Neuron (in vitro differentiated cells): ENCODE measurements at regions not wholly inside any gene's neighbourhood (a gene's known extent, or its start where the extent isn't known, plus 50 kb on each side); places are given as distances from the start of the nearest gene placed in this dataset.
A peak's percentile ranks its signal among the peaks of the same experiment; 100 is the strongest.

Experiments
- H2AFZ ChIP-seq: one replicate; pipeline ENCODE4 v1.6.1; 2013; ENCODE audit warnings: low read depth, mild to moderate bottlenecking, inconsistent platforms, low read length, moderate library complexity
- H3K27me3 ChIP-seq: one replicate; pipeline ENCODE4 v1.6.1; 2013; ENCODE audit warnings: low read length; ENCODE audit not compliant: insufficient read depth
- H3K36me3 ChIP-seq: one replicate; pipeline ENCODE4 v1.6.1; 2013; ENCODE audit warnings: low read length; ENCODE audit not compliant: insufficient read depth
- H3K4me1 ChIP-seq: one replicate; pipeline ENCODE4 v1.6.1; 2013; ENCODE audit warnings: low read length; ENCODE audit not compliant: insufficient read depth
- H3K4me3 ChIP-seq: 2 replicates; pipeline ENCODE4 v1.5.1; 2013; ENCODE audit warnings: mild to moderate bottlenecking, low read length, moderate library complexity
- H3K9me3 ChIP-seq: one replicate; pipeline ENCODE4 v1.6.1; 2013; ENCODE audit warnings: low read length

DNA sequence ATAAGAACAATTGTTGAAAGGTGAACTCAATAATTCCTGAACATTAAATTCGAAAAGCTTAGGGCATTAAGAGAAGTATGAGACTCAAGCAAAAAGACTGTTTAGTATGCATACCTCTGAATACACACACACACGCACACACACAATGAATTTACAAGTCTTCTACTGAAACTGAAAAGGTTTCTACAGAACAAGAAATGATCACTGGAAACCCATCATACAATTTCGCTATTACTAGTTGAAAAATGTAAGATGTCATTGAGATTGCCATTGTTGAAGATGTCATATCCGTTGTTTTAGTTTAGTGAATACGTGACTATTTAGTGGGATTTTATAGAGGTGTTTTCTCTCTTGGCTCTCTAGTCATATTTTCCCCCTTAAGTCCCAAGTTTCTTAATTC is 106.8 kb downstream of the FOXB1 start:
- Histone ChIP-seq H3K4me3 (no peak overlapping the region), H3K36me3 (no peaks in the 10 kb centered on the region), H2AFZ (no peak overlapping the region), H3K9me3 (no peaks in the 10 kb centered on the region), H3K27me3 (no peaks in the 10 kb centered on the region), H3K4me1 (peaks cover 21% of the 10 kb centered on the region)

DNA sequence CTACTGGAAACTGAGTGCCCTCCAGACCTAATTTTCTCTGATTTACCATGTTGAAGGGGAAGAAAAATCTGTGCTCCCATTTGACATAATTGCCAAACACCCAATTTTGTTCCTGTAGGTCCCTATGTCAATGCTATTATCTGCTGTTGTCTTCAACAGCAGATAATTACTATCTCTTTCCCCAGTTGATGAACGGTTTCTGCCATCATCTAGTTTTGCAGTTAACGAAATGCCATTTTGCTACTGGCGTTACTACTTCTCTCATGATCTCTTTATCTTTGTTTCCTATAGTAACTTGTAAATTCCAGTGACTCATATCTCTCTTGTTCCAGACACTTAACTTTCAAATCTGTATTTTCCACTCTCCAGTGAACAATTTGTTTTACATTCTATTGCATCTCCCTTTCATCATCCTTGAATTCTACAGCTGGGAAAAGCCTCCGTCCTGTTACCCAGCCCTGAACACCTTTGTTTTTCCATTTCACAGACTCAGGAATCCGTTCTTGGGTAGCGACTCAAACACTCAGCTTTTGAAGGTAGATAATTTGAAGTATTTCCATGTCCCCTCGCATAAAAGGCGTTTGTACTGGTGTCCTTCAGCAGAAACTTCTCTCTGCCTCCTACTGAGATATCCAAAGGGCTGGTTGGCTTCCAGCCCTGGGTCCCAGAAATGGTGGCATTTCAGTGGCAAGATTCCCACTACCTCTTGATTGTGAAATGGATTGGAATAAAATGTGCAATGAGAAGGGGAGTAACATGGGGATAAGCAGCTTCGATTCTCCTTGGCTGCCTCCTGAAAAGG is 111.7 kb downstream of the FOXB1 start:
- H3K4me1 ChIP-seq = peaks cover 38% of the 10 kb centered on the region
- H2AFZ ChIP-seq = peak overlapping the region; percentile 16
- no peaks in the 10 kb centered on the region for H3K27me3 ChIP-seq
- no peaks in the 10 kb centered on the region for H3K36me3 ChIP-seq
- no peaks in the 10 kb centered on the region for H3K9me3 ChIP-seq
- H3K4me3 ChIP-seq = no peak overlapping the region

DNA sequence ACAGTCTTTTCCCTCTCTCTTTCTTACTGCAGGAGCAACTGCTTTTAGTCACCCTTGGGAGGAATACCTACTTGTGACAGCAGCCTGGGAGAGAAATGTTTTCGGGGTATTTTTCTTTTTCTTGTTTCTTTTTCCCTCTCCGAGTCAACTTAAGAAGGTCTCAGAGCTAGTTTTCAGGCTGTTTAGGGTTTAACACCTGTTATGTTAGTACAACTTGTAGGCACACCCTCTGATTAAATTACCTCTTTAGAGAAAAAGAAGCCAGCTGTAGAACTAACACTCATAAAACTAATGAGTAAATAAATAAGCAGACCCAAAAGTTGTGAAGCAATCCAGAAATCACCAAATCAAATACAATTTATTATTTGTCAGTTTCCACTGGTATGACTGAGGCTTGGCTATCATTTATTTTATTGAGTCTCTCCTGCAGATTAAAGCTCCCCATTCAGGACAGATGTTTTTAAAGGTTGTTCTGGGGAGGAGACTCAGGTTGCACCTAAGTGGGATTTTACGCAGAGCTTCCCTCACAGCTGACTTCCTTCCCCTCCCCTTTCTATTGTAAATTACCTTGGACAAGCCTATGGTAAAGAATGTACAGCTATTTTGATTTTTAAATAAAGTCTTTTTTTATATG is 112.5 kb downstream of the FOXB1 start:
- Histone ChIP-seq H3K4me1 (peaks cover 30% of the 10 kb centered on the region), H3K27me3 (no peaks in the 10 kb centered on the region), H3K36me3 (no peaks in the 10 kb centered on the region), H2AFZ (no peak overlapping the region), H3K4me3 (no peak overlapping the region), H3K9me3 (no peaks in the 10 kb centered on the region)

DNA sequence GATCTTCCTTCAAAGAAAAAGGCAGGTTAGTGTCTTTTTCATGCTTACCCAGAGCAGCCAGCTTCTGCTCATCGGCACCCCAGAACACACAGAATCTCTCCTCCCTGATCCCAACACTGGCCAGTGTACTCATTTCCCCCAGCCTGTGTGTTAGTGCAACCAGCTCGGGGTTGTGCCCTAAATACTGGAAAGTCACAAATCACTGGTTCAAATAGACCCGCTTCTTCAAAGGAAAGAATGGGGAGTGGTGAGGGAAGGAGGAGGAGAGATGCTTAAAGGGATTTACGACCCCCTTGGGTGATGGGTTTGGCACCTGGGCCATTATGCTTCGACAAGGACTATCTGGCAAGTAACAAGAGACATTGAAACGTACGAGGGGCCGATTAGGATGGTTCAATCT is 114.0 kb downstream of the FOXB1 start:
- no peaks in the 10 kb centered on the region for H3K27me3 ChIP-seq
- H3K4me1 ChIP-seq = peaks cover 30% of the 10 kb centered on the region
- no peak overlapping the region for H2AFZ ChIP-seq
- no peaks in the 10 kb centered on the region for H3K9me3 ChIP-seq
- H3K4me3 ChIP-seq = no peak overlapping the region
- H3K36me3 ChIP-seq = no peaks in the 10 kb centered on the region

DNA sequence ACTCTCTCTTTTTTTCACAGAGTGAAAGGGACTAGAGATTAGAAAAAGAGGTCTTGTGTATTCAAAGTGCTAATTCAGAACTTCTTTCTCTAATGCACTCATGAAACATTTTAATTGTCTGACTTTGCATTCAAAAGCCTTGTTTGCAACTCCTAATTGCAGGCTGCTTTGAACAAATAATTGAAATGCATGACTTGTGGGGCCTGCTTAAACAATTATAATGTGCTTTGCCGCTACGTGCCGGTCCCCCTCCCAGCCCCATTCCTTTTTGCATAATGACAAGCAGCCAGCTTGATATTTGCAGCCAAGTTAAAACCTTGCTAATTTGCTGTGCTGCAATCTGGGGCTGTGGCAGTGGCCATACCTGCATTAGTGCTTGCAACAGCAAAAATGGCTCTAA is 114.5 kb downstream of the FOXB1 start:
- Histone ChIP-seq H2AFZ (no peak overlapping the region), H3K27me3 (no peaks in the 10 kb centered on the region), H3K36me3 (no peaks in the 10 kb centered on the region), H3K9me3 (no peaks in the 10 kb centered on the region), H3K4me3 (no peak overlapping the region), H3K4me1 (peaks cover 30% of the 10 kb centered on the region)

DNA sequence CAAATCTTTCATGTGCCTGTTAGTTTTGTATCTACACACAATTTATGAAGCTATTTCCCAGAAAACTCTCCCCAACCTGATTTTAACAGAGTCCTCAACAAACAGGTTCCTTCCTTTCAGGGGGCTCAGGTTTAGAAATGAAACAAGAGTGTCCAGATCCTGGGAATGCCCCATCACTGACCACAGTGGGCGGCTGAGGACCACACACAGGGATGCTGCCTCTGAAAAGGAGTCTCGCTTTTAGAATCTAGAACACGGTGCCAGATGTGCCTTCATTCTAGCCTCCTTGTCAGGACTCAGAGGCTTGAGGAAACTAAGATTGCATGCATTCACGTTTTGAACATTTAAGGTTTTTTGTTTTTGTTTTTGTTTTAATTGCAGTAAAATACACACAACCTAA is 115.0 kb downstream of the FOXB1 start:
- H3K36me3 ChIP-seq = no peaks in the 10 kb centered on the region
- H3K9me3 ChIP-seq = no peaks in the 10 kb centered on the region
- no peak overlapping the region for H3K4me3 ChIP-seq
- H3K27me3 ChIP-seq = no peaks in the 10 kb centered on the region
- peaks cover 30% of the 10 kb centered on the region for H3K4me1 ChIP-seq
- no peak overlapping the region for H2AFZ ChIP-seq

DNA sequence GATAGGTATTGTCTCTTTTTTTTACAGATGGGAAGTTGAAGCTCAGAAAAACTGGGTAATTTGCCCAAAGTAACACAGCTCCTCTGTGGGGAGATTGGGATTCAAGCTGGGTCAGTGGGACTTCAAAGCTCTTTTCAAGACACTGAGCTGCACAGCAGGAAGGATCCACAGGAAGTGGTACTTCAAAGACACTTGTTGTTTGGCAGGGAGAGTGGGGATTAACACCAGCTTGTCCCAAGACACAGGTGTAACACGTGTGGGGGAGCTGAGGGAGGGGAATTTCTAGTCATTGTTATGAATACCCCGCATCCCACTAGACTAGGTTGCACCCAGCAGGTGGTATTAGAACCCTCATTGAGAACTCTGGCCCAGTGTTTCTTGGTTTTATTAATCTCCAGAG is 116.0 kb downstream of the FOXB1 start:
- Histone ChIP-seq H3K27me3 (no peaks in the 10 kb centered on the region), H3K4me1 (peaks cover 30% of the 10 kb centered on the region), H3K36me3 (no peaks in the 10 kb centered on the region), H2AFZ (no peak overlapping the region), H3K4me3 (no peak overlapping the region), H3K9me3 (no peaks in the 10 kb centered on the region)

DNA sequence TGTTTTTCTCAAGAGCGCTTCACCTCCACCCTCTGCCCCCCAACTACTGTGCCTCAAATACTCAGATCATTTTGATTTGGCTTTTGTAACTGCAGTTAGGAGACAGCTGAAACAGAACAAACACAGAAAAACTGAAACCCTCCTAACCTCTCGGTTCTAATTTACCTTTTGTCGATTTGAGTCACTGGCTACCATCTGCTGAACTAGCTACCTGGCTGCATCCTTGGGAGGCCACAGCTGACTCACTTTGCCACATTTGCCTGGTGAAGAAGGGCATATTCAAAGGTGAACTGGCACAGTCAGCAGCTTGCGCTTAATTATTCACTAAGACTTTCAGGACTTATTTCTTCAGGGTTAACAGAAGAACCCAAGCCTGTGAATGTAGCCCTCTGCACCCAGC is 117.7 kb downstream of the FOXB1 start:
- Histone ChIP-seq H3K27me3 (no peaks in the 10 kb centered on the region), H3K9me3 (no peaks in the 10 kb centered on the region), H2AFZ (no peak overlapping the region), H3K4me1 (peaks cover 20% of the 10 kb centered on the region), H3K36me3 (no peaks in the 10 kb centered on the region), H3K4me3 (no peak overlapping the region)

DNA sequence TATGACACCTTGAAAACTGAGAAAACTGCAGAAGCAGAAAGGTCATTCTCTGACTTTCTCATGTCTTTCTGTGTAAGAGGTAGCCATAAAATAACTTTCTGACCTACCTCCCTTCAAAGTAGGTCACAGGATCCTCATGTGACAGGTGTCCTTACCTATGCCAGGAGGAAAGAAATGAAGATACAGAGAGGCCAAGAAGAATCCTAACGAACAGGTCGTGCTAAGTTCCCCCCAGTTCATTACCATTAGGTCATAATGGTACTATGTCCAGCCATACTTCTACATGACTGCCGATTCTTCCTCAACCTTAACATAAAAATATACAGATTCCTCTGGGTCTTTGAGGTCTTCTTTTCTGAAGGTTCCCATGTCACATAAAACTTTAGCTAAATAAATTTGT is 118.6 kb downstream of the FOXB1 start:
- no peak overlapping the region for H2AFZ ChIP-seq
- peaks cover 20% of the 10 kb centered on the region for H3K4me1 ChIP-seq
- no peak overlapping the region for H3K4me3 ChIP-seq
- H3K36me3 ChIP-seq = no peaks in the 10 kb centered on the region
- no peaks in the 10 kb centered on the region for H3K9me3 ChIP-seq
- no peaks in the 10 kb centered on the region for H3K27me3 ChIP-seq

DNA sequence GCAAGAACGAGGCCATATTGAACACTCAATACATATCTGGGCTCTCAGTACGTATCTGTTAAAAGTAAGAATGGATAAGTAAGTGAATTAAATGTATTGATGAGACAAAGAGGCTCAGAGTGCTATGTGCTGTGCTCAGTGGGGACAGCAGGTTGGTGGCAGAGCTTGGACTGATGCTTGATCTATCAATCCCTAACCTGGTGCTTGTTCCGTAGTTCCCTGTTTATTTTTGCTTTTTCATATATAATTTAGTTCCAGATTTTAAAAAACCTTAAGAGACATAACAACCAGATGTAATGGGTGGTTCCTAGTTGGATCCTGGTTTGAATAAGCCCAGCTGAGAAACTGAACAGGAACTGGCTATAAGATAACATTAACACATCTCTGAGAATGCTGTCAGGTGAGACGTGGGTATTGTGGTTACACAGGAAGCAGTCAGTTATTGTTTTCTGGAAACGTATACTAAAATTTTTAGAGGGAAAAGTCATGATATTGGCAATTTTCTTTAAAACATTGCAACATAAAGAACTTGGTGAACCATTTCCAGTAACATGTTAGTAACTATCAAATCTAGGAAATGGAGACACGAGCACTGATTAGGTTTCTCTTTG is 120.5 kb downstream of the FOXB1 start:
- Histone ChIP-seq H3K4me3 (no peak overlapping the region), H2AFZ (no peak overlapping the region), H3K27me3 (no peaks in the 10 kb centered on the region), H3K4me1 (peaks cover 19% of the 10 kb centered on the region), H3K36me3 (no peaks in the 10 kb centered on the region), H3K9me3 (no peaks in the 10 kb centered on the region)

DNA sequence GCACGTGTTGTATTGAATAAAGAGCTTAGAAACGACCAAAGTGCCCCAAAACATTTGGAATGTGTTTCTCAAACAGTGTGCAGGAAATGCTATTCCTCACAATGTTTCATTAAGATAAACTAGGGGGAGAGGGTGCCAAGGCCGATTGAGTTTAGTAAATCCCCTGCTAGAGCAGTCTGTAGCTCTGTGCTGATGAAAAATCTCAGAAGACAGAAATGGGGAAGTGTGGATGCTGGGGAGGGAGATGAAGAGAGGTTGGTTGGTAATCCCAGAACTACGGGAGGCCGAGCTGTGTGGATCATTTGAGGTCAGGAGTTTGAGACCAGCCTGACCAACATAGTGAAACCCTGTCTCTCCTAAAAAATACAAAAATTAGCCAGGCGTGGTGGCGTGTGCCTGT is 121.2 kb downstream of the FOXB1 start:
- H3K27me3 ChIP-seq = no peaks in the 10 kb centered on the region
- H3K9me3 ChIP-seq = no peaks in the 10 kb centered on the region
- H3K36me3 ChIP-seq = no peaks in the 10 kb centered on the region
- H2AFZ ChIP-seq = no peak overlapping the region
- H3K4me3 ChIP-seq = no peak overlapping the region
- H3K4me1 ChIP-seq = peaks cover 13% of the 10 kb centered on the region

DNA sequence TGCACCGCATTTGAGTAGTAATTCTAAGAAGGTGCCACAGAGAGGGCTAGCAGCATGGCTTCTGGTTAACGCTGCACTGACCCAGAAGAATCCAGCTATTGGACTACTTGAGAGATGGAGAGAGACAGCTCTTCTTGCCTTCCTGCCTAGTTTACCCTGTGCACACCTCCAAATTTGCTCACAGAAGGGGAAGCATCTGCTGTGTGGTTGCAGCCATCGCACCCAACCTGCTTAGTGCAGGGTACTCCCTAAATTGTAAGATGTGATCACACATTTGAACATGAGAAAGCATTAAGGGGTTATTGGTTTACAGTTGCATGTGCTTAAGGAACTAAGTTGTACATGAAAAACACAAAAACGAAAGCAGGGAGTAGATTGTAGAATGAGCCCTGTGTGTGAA is 122.1 kb downstream of the FOXB1 start:
- H3K36me3 ChIP-seq = no peaks in the 10 kb centered on the region
- H3K9me3 ChIP-seq = no peaks in the 10 kb centered on the region
- H3K4me1 ChIP-seq = peaks cover 9% of the 10 kb centered on the region
- no peak overlapping the region for H2AFZ ChIP-seq
- no peaks in the 10 kb centered on the region for H3K27me3 ChIP-seq
- H3K4me3 ChIP-seq = no peak overlapping the region

DNA sequence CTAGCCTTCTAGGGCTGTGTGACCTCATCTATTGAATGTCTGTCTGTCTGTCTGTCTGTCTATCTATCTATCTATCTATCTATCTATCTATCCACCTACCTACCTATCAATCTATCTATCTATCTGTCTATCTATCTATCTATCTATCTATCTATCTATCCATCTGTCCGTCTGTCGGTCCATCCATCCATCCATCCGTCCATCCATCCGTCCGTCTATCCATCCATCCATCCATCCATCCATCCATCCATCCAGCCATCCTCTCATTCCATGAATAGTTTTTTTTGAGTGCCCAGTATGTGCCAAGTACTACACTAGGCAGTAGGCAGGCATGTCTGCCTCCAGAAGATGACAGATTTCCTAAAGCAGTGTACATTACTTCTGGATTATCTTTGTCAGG is 122.5 kb downstream of the FOXB1 start:
- Histone ChIP-seq H3K4me3 (no peak overlapping the region), H3K9me3 (no peaks in the 10 kb centered on the region), H3K27me3 (no peaks in the 10 kb centered on the region), H3K36me3 (no peaks in the 10 kb centered on the region), H3K4me1 (peaks cover 9% of the 10 kb centered on the region), H2AFZ (no peak overlapping the region)
